HFFc6 (cell line): ENCODE measurements at regions not wholly inside any gene's neighbourhood (a gene's known extent, or its start where the extent isn't known, plus 50 kb on each side); places are given as distances from the start of the nearest gene placed in this dataset.

Experiments used
- DNase-seq: peaks from one replicate; pipeline ENCODE4 v3.0.0-alpha.2; 2018
- H3K27ac Mint-ChIP-seq: 2 replicates; pipeline ENCODE4 v1.8.0; 2020; ENCODE audit warnings: mild to moderate bottlenecking, mixed read lengths
- H3K27me3 Mint-ChIP-seq: 2 replicates; pipeline ENCODE4 v1.8.0; 2021; ENCODE audit warnings: mild to moderate bottlenecking, moderate library complexity, mixed read lengths; ENCODE audit not compliant: insufficient read depth
- H3K36me3 Mint-ChIP-seq: 2 replicates; pipeline ENCODE4 v1.8.0; 2021; ENCODE audit warnings: low read depth, mixed read lengths
- H3K4me1 Mint-ChIP-seq: 2 replicates; pipeline ENCODE4 v1.8.0; 2020; ENCODE audit warnings: low read depth, mixed read lengths
- H3K4me3 Mint-ChIP-seq: 2 replicates; pipeline ENCODE4 v1.8.0; 2020; ENCODE audit warnings: mild to moderate bottlenecking, moderate library complexity, mixed read lengths
- H3K9me3 Mint-ChIP-seq: 2 replicates; pipeline ENCODE4 v1.8.0; 2020; ENCODE audit warnings: mild to moderate bottlenecking, mixed read lengths
- CTCF ChIP-seq: fragments of 200-600 bp; sonication (generic); IDR thresholded peaks from 2 replicates; pipeline ENCODE4 v1.5.0; 2021; ENCODE audit warnings: antibody characterized with exemption, mild to moderate bottlenecking

GRCh38 chr4:75376543-75376942 is 137.7 kb downstream of the RCHY1 start:
- H3K27me3 Mint-ChIP-seq = peaks cover 2% of the 10 kb centered on the region; the same call in 1 of the 2 replicates
- H3K36me3 Mint-ChIP-seq = no peaks in the 10 kb centered on the region
- H3K9me3 Mint-ChIP-seq = peaks cover 22% of the 10 kb centered on the region
- no peak overlapping the region for H3K4me3 Mint-ChIP-seq
- no peak overlapping the region for H3K27ac Mint-ChIP-seq
- no peak for DNase-seq
- H3K4me1 Mint-ChIP-seq = no peaks in the 10 kb centered on the region
- TF ChIP-seq CTCF = no peak

GRCh38 chr4:75371915-75372314 is 142.3 kb downstream of the RCHY1 start:
- no peaks in the 10 kb centered on the region for H3K4me1 Mint-ChIP-seq
- H3K27ac Mint-ChIP-seq = no peak overlapping the region
- DNase-seq = no peak
- peaks cover 2% of the 10 kb centered on the region; the same call in 1 of the 2 replicates for H3K27me3 Mint-ChIP-seq
- no peaks in the 10 kb centered on the region for H3K36me3 Mint-ChIP-seq
- no peak for TF ChIP-seq CTCF
- H3K9me3 Mint-ChIP-seq = peaks cover 5% of the 10 kb centered on the region; the same call in 1 of the 2 replicates
- no peak overlapping the region for H3K4me3 Mint-ChIP-seq

- no peak for DNase-seq
These were observed 143.6 kb downstream of the RCHY1 start for GRCh38 chr4:75370576-75370975.

GRCh38 chr4:75345423-75345822 is 168.8 kb downstream of the RCHY1 start:
- DNase-seq = no peak
- peak overlapping the region; percentile 35; the same call in 1 of the 2 replicates for H3K27ac Mint-ChIP-seq

More at GRCh38 chr4:75370576-75370975, 143.6 kb downstream of the RCHY1 start:
- peaks cover 2% of the 10 kb centered on the region; the same call in 1 of the 2 replicates for H3K27me3 Mint-ChIP-seq
- H3K4me1 Mint-ChIP-seq = no peaks in the 10 kb centered on the region
- no peak overlapping the region for H3K4me3 Mint-ChIP-seq
- TF ChIP-seq CTCF = no peak
- H3K9me3 Mint-ChIP-seq = no peaks in the 10 kb centered on the region
- H3K27ac Mint-ChIP-seq = no peak overlapping the region
- H3K36me3 Mint-ChIP-seq = no peaks in the 10 kb centered on the region

GRCh38 chr4:75344915-75345314 is 169.3 kb downstream of the RCHY1 start:
- peak; percentile 27 for DNase-seq
- Mint-ChIP-seq H3K9me3 (no peaks in the 10 kb centered on the region), H3K27ac (peak overlapping the region; percentile 35; the same call in 1 of the 2 replicates), H3K27me3 (no peaks in the 10 kb centered on the region; the same call in 1 of the 2 replicates), H3K36me3 (no peaks in the 10 kb centered on the region), H3K4me1 (peaks cover 11% of the 10 kb centered on the region), H3K4me3 (no peak overlapping the region; the same call in 1 of the 2 replicates)
- TF ChIP-seq CTCF = no peak

More at GRCh38 chr4:75345423-75345822, 168.8 kb downstream of the RCHY1 start:
- Mint-ChIP-seq H3K9me3 (no peaks in the 10 kb centered on the region), H3K4me3 (no peak overlapping the region; the same call in 1 of the 2 replicates), H3K27me3 (no peaks in the 10 kb centered on the region; the same call in 1 of the 2 replicates), H3K36me3 (no peaks in the 10 kb centered on the region), H3K4me1 (peaks cover 11% of the 10 kb centered on the region)
- no peak for TF ChIP-seq CTCF
